ENCODE measurements at regions not wholly inside any gene's neighbourhood (a gene's known extent, or its start where the extent isn't known, plus 50 kb on each side); places are given as distances from the start of the nearest gene placed in this dataset.

DNA sequence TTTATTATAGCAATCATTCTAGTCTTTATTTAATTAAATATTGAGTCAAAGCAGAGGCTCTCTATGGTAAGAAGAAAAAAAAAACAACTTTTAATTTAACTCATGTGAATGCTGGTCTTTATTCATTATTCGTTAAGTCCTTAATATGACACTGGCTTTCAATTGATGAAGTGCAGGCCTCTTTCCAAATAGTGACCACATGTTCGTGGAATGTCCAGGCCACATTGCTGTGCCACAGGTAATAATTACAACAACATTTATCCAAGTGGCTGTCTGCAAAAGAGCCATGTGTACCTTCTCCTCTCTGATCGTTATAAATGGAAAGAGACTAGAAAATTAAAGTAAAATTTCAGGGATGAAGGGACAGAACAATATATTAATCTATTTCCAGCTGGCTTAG, 220.1 kb upstream of the PABPC4L start:
- Histone ChIP-seq H2AFZ (ENCODE audit: low read depth, low read length, poor library complexity, severe bottlenecking) (no peak overlapping the region), H3K4me3 (replicated peaks in 1 of 2; ENCODE audit: low read depth in 1 of 2, low read length in 2 of 2) (no peak overlapping the region), H3K4me1 (ENCODE audit: control insufficient read depth in 1 of 2, insufficient read depth in 2 of 2, low read length in 2 of 2) (no peaks in the 10 kb centered on the region), H3K9me2 (ENCODE audit: insufficient read depth) (no peaks in the 10 kb centered on the region), H4K20me1 (ENCODE audit: insufficient read depth) (no peaks in the 10 kb centered on the region), H3K27me3 (ENCODE audit: insufficient read depth, low read length) (no peaks in the 10 kb centered on the region), H3K27ac (ENCODE audit: low read depth, low read length) (no peak overlapping the region), H3K9ac (ENCODE audit: low read length) (no peak overlapping the region), H3K9me3 (ENCODE audit: control insufficient read depth in 1 of 2, insufficient read depth in 1 of 2, low read depth in 1 of 2, low read length in 2 of 2) (no peaks in the 10 kb centered on the region), H3K79me2 (ENCODE audit: insufficient read depth, low read length) (no peaks in the 10 kb centered on the region), H3K36me3 (ENCODE audit: control insufficient read depth in 1 of 2, insufficient read depth in 2 of 2, low read length in 2 of 2) (no peaks in the 10 kb centered on the region), H3K4me2 (ENCODE audit: low read length) (no peak overlapping the region)
- TF ChIP-seq, protein P1, sequence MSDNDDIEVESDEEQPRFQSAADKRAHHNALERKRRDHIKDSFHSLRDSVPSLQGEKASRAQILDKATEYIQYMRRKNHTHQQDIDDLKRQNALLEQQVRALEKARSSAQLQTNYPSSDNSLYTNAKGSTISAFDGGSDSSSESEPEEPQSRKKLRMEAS (IDR thresholded peaks at IDR 0.05), result no peak
- TF ChIP-seq EZH2 (IDR thresholded peaks at IDR 0.05) (no peak), SRF (IDR thresholded peaks at IDR 0.05; ENCODE audit: low read depth) (no peak), SIN3A (IDR thresholded peaks at IDR 0.05; ENCODE audit: low read depth) (no peak), SP1 (IDR thresholded peaks at IDR 0.05; ENCODE audit: low read depth) (no peak), CTCF (IDR thresholded peaks at IDR 0.05 in 2 of 3, conservative IDR thresholded peaks at IDR 0.05 in 1 of 3; ENCODE audit: borderline replicate concordance in 1 of 3, insufficient read depth in 1 of 3, low read depth in 2 of 3, low read length in 2 of 3) (no peak), ZFX (IDR thresholded peaks at IDR 0.05) (no peak), FOSL1 (IDR thresholded peaks at IDR 0.05; ENCODE audit: low read depth) (no peak), POLR2AphosphoS5 (IDR thresholded peaks at IDR 0.05; ENCODE audit: low read depth, low read length) (no peak), POLR2A (IDR thresholded peaks at IDR 0.05; ENCODE audit: borderline replicate concordance, extremely low read depth, insufficient read depth, insufficient read length) (no peak), EZH2phosphoT487 (IDR thresholded peaks at IDR 0.05; ENCODE audit: borderline replicate concordance) (no peak)
- intact Hi-C loops (cut with micrococcal nuclease), result no loop called here
- ATAC-seq (no peak), DNase-seq (ENCODE audit: low read depth, low spot score) (no peak)
- ChIA-PET POLR2A (no interaction called here), CTCF (no interaction called here), RAD21 (ENCODE audit: low non-redundant PET in 1 of 2, low total read pairs in 2 of 2, uncharacterized antibody in 2 of 2, unreplicated experiment in 2 of 2) (no interaction called here)
- BruUV-seq (replicated peaks), result no TSS peak

GRCh38 chr4:134408897-134409296, 207.3 kb upstream of the PABPC4L start:
- H3K4me2 ChIP-seq (ENCODE audit: low read length), result no peak overlapping the region
- no peaks in the 10 kb centered on the region for H3K4me1 ChIP-seq (ENCODE audit: control insufficient read depth in 1 of 2, insufficient read depth in 2 of 2, low read length in 2 of 2)
- H3K79me2 ChIP-seq (ENCODE audit: insufficient read depth, low read length), result no peaks in the 10 kb centered on the region
- ATAC-seq (no peak), DNase-seq (ENCODE audit: low read depth, low spot score) (no peak)
- H2AFZ ChIP-seq (ENCODE audit: low read depth, low read length, poor library complexity, severe bottlenecking), result no peak overlapping the region
- ChIA-PET RAD21 (ENCODE audit: low non-redundant PET in 1 of 2, low total read pairs in 2 of 2, uncharacterized antibody in 2 of 2, unreplicated experiment in 2 of 2) (no interaction called here), CTCF (no interaction called here), POLR2A (no interaction called here)
- no peak for TF ChIP-seq EGR1 (IDR thresholded peaks at IDR 0.05; ENCODE audit: low read depth)
- TF ChIP-seq, protein P2, sequence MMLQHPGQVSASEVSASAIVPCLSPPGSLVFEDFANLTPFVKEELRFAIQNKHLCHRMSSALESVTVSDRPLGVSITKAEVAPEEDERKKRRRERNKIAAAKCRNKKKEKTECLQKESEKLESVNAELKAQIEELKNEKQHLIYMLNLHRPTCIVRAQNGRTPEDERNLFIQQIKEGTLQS (IDR thresholded peaks at IDR 0.05), result no peak
- no peak overlapping the region for H3K9ac ChIP-seq (ENCODE audit: low read length)
- no peaks in the 10 kb centered on the region for H3K9me2 ChIP-seq (ENCODE audit: insufficient read depth)
- intact Hi-C loops (cut with micrococcal nuclease), result no loop called here
- H4K20me1 ChIP-seq (ENCODE audit: insufficient read depth), result no peaks in the 10 kb centered on the region
- H3K27me3 ChIP-seq (ENCODE audit: insufficient read depth, low read length), result no peaks in the 10 kb centered on the region
- no peak overlapping the region for H3K4me3 ChIP-seq (replicated peaks in 1 of 2; ENCODE audit: low read depth in 1 of 2, low read length in 2 of 2)
- BruUV-seq (replicated peaks), result no TSS peak
- H3K9me3 ChIP-seq (ENCODE audit: control insufficient read depth in 1 of 2, insufficient read depth in 1 of 2, low read depth in 1 of 2, low read length in 2 of 2), result no peaks in the 10 kb centered on the region
- no peak overlapping the region for H3K27ac ChIP-seq (ENCODE audit: low read depth, low read length)
- H3K36me3 ChIP-seq (ENCODE audit: control insufficient read depth in 1 of 2, insufficient read depth in 2 of 2, low read length in 2 of 2), result no peaks in the 10 kb centered on the region

Measured in HCT116 (cell line).